IgD-negative memory B cell (primary cell): ENCODE measurements at regions not wholly inside any gene's neighbourhood (a gene's known extent, or its start where the extent isn't known, plus 50 kb on each side); places are given as distances from the start of the nearest gene placed in this dataset.

Source experiments
- H3K27ac Mint-ChIP-seq, 3 donors: one replicate each; pipeline ENCODE4 v1.8.0; 2020 to 2022; ENCODE audit warnings: mild to moderate bottlenecking in 3 of 3, mixed read lengths in 3 of 3, moderate library complexity in 1 of 3
- H3K27me3 Mint-ChIP-seq: one replicate; pipeline ENCODE4 v1.8.0; 2021; ENCODE audit warnings: mixed read lengths
- H3K36me3 Mint-ChIP-seq: one replicate; pipeline ENCODE4 v1.8.0; 2020; ENCODE audit warnings: mild to moderate bottlenecking, mixed read lengths
- H3K4me1 Mint-ChIP-seq, 3 donors: one replicate each; pipeline ENCODE4 v1.8.0; 2020 to 2022; ENCODE audit warnings: mixed read lengths in 3 of 3, mild to moderate bottlenecking in 1 of 3
- H3K4me3 Mint-ChIP-seq, 4 donors: one replicate each; pipeline ENCODE4 v1.8.0; 2020 to 2022; ENCODE audit warnings: mild to moderate bottlenecking in 4 of 4, mixed read lengths in 4 of 4, moderate library complexity in 3 of 4
- H3K9me3 Mint-ChIP-seq, 3 donors: one replicate each; pipeline ENCODE4 v1.8.0; 2020 to 2021; ENCODE audit warnings: mixed read lengths in 3 of 3, mild to moderate bottlenecking in 1 of 3

GRCh38 chr13:108156749-108157148 lies 58.6 kb downstream of the LIG4 start:
- no peaks in the 10 kb centered on the region for H3K27me3 Mint-ChIP-seq
- no peak overlapping the region for H3K4me3 Mint-ChIP-seq
- no peaks in the 10 kb centered on the region for H3K36me3 Mint-ChIP-seq
- H3K4me1 Mint-ChIP-seq, result peaks cover 0 to 3% (median 0%) of the 10 kb centered on the region in 3 donors
- H3K27ac Mint-ChIP-seq, result no peak overlapping the region
- H3K9me3 Mint-ChIP-seq, result peaks cover 0 to 2% (median 0%) of the 10 kb centered on the region in 3 donors

- H3K9me3 Mint-ChIP-seq, result peaks cover 0 to 5% (median 0%) of the 10 kb centered on the region in 3 donors
- H3K36me3 Mint-ChIP-seq, result no peaks in the 10 kb centered on the region
- H3K27me3 Mint-ChIP-seq, result no peaks in the 10 kb centered on the region
- H3K4me1 Mint-ChIP-seq, result peaks cover 0 to 3% (median 0%) of the 10 kb centered on the region in 3 donors
- H3K27ac Mint-ChIP-seq, result peak overlapping the region in 1 of 3 donors; percentile 67
- H3K4me3 Mint-ChIP-seq, result no peak overlapping the region
Measured at GRCh38 chr13:108155185-108156106, 59.9 kb downstream of the LIG4 start.

GRCh38 chr13:108154421-108154858 lies 60.9 kb downstream of the LIG4 start:
- Mint-ChIP-seq H3K4me3 (no peak overlapping the region), H3K27ac (peak overlapping the region in 1 of 3 donors; percentile 66), H3K4me1 (peaks cover 0 to 3% (median 0%) of the 10 kb centered on the region in 3 donors), H3K36me3 (no peaks in the 10 kb centered on the region), H3K9me3 (peaks cover 0 to 5% (median 0%) of the 10 kb centered on the region in 3 donors), H3K27me3 (no peaks in the 10 kb centered on the region)

DNA sequence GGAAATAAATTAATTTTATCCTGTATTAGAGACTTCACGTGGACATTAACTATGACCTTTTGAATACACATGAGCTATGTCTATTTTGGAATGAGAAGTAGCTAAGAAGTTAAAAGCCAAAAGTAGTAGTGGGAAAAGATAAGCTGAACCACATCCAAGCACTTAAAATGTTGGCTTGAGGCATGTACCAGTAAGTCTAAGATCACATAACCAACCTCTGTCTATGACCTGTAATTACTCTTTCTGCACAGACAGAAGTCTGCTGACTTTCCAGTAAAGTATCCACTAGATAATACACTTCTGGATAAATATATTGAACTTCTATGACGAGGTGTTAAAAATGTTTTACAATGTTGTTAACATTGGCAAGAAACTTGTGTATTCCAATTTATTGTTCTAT lies 68.7 kb downstream of the LIG4 start:
- no peak overlapping the region for H3K27ac Mint-ChIP-seq
- H3K9me3 Mint-ChIP-seq, result peaks cover 0 to 8% (median 5%) of the 10 kb centered on the region in 3 donors
- H3K36me3 Mint-ChIP-seq, result no peaks in the 10 kb centered on the region
- H3K27me3 Mint-ChIP-seq, result peaks cover 1% of the 10 kb centered on the region
- H3K4me3 Mint-ChIP-seq, result no peak overlapping the region
- peaks cover 0 to 3% (median 0%) of the 10 kb centered on the region in 3 donors for H3K4me1 Mint-ChIP-seq

GRCh38 chr13:108142702-108143436 lies 72.5 kb downstream of the LIG4 start:
- H3K4me1 Mint-ChIP-seq, result peaks cover 0 to 3% (median 0%) of the 10 kb centered on the region in 3 donors
- no peak overlapping the region for H3K27ac Mint-ChIP-seq
- no peak overlapping the region for H3K4me3 Mint-ChIP-seq
- no peaks in the 10 kb centered on the region for H3K36me3 Mint-ChIP-seq
- no peaks in the 10 kb centered on the region for H3K27me3 Mint-ChIP-seq
- H3K9me3 Mint-ChIP-seq, result peaks cover 0 to 5% (median under 1%) of the 10 kb centered on the region in 3 donors

DNA sequence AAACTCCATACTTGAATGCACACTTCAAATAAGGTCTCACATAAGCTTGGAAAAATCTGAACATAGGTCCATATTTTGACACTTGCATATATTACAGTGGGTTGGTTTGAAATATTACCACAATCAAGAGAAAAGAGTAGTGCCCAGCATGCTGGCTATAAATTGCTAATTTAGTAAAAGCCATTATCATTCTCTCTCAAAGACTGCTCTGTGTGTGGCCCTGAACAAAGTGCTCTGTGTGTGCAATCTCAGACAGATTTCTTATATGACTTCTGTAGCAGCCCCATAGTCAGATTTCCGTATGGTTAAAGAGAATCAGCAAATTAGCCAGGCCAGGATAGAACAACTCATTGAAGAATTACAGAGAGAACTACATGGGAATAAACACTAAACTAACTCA lies 78.2 kb downstream of the LIG4 start:
- Mint-ChIP-seq H3K27ac (no peak overlapping the region), H3K27me3 (no peaks in the 10 kb centered on the region), H3K9me3 (peaks cover 0 to 2% (median 0%) of the 10 kb centered on the region in 3 donors), H3K4me1 (no peaks in the 10 kb centered on the region), H3K36me3 (no peaks in the 10 kb centered on the region), H3K4me3 (no peak overlapping the region)

DNA sequence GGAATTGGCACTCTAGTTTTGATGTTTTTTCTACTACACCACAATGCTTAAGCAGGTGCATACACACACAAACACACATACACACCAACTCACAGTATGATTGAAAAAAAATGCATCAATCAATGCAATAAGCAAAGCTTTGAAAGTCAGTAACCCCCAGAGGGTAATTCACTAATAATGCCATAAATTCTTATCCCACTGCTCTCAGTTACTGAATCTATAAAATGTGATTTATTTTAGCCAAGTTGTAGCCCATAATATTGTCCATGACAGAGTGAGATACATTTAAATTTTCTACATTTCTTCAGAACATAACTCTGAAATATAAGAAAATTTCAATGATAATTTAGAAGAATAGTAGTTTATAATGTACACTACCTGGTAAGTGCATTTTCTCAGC lies 87.9 kb downstream of the LIG4 start:
- H3K4me1 Mint-ChIP-seq, result peaks cover 0 to 2% (median 0%) of the 10 kb centered on the region in 3 donors
- no peak overlapping the region for H3K4me3 Mint-ChIP-seq
- H3K27ac Mint-ChIP-seq, result no peak overlapping the region
- no peaks in the 10 kb centered on the region for H3K9me3 Mint-ChIP-seq
- H3K27me3 Mint-ChIP-seq, result no peaks in the 10 kb centered on the region
- no peaks in the 10 kb centered on the region for H3K36me3 Mint-ChIP-seq

- no peaks in the 10 kb centered on the region for H3K27me3 Mint-ChIP-seq
- peaks cover 0 to 2% (median 2%) of the 10 kb centered on the region in 3 donors for H3K4me1 Mint-ChIP-seq
Measured at GRCh38 chr13:108126056-108126455, 89.3 kb downstream of the LIG4 start.

GRCh38 chr13:108121406-108121805 lies 93.9 kb downstream of the LIG4 start:
- no peak overlapping the region for H3K4me3 Mint-ChIP-seq
- H3K27ac Mint-ChIP-seq, result no peak overlapping the region
- H3K9me3 Mint-ChIP-seq, result no peaks in the 10 kb centered on the region
- peaks cover 3% of the 10 kb centered on the region for H3K27me3 Mint-ChIP-seq
- H3K4me1 Mint-ChIP-seq, result peaks cover 0 to 6% (median 5%) of the 10 kb centered on the region in 3 donors
- no peaks in the 10 kb centered on the region for H3K36me3 Mint-ChIP-seq

More at GRCh38 chr13:108126056-108126455, 89.3 kb downstream of the LIG4 start:
- H3K4me3 Mint-ChIP-seq, result no peak overlapping the region
- H3K27ac Mint-ChIP-seq, result no peak overlapping the region
- H3K36me3 Mint-ChIP-seq, result no peaks in the 10 kb centered on the region
- H3K9me3 Mint-ChIP-seq, result no peaks in the 10 kb centered on the region

DNA sequence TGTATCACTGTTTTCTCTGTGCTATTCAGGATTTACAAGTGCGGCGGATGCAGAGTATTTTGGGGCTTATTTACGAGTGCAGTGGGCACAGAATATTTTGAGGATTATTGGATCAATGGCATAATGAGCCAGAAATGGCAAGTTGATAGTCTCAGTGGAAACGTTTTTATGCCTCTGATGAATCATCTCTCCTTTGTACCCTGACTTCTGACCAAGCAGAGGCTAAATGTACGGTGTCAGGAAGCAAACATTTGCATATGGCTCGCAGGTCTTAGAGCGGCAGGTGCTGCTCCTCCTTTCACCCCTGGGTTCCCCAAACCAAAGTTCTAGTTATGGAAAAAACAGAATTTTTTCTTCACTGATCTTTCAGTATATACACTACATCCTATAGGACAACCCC lies 94.5 kb downstream of the LIG4 start:
- Mint-ChIP-seq H3K4me1 (peaks cover 0 to 6% (median 5%) of the 10 kb centered on the region in 3 donors), H3K27ac (no peak overlapping the region), H3K36me3 (no peaks in the 10 kb centered on the region), H3K4me3 (no peak overlapping the region), H3K27me3 (peaks cover 3% of the 10 kb centered on the region), H3K9me3 (no peaks in the 10 kb centered on the region)

DNA sequence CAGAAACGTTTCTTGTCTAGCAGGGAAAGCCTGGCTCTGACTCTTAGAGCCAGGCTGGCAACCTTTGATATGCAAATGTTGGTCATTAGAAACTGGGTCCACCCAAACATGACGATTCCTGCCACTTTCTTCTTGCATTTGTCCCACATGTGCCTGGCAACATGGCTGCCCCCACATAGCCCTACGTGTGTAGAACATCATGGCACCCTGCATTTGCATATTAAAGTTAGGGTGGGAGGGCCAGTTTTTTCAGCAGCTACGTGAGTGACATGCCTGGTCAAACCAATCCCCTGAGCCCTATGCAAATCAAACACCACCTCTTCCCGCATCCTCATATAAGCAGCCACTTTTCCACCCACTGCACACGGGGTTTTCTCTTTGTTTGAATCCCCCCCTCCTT lies 95.0 kb downstream of the LIG4 start:
- peaks cover 3% of the 10 kb centered on the region for H3K27me3 Mint-ChIP-seq
- H3K9me3 Mint-ChIP-seq, result peaks cover 0 to under 1% (median 0%) of the 10 kb centered on the region in 3 donors
- no peaks in the 10 kb centered on the region for H3K36me3 Mint-ChIP-seq
- H3K4me1 Mint-ChIP-seq, result peaks cover 0 to 6% (median 5%) of the 10 kb centered on the region in 3 donors
- no peak overlapping the region for H3K27ac Mint-ChIP-seq
- H3K4me3 Mint-ChIP-seq, result no peak overlapping the region

- peaks cover 0 to 3% (median 0%) of the 10 kb centered on the region in 3 donors for H3K4me1 Mint-ChIP-seq
- H3K27me3 Mint-ChIP-seq, result peaks cover 3% of the 10 kb centered on the region
Measured at GRCh38 chr13:108115738-108116137, 99.6 kb downstream of the LIG4 start.

DNA sequence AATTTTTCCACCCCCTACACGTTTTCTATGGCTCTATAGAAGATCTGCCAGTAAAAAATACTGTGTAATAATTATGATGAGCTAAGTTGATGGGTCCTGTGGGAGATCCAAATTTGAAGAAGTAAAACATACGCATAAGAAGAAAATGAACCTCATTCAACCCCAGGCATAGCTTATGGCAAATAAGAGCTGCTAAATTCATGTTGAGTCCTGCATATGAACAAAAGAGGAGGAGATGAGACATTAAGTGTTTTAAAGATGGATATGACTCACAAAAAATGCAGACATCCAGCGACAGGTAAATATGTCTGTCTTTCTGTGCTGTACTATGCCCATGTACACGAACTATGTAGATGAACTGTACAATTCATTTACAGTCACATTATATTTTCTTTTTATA lies 101.9 kb downstream of the LIG4 start:
- Mint-ChIP-seq H3K4me3 (no peak overlapping the region), H3K4me1 (no peaks in the 10 kb centered on the region), H3K27ac (no peak overlapping the region), H3K9me3 (peaks cover 2 to 12% (median 3%) of the 10 kb centered on the region in 3 donors), H3K36me3 (peaks cover 2% of the 10 kb centered on the region), H3K27me3 (no peaks in the 10 kb centered on the region)

More at GRCh38 chr13:108115738-108116137, 99.6 kb downstream of the LIG4 start:
- no peak overlapping the region for H3K27ac Mint-ChIP-seq
- H3K9me3 Mint-ChIP-seq, result peaks cover 2 to 12% (median 3%) of the 10 kb centered on the region in 3 donors
- H3K4me3 Mint-ChIP-seq, result no peak overlapping the region
- H3K36me3 Mint-ChIP-seq, result no peaks in the 10 kb centered on the region

- H3K27me3 Mint-ChIP-seq, result no peaks in the 10 kb centered on the region
- H3K9me3 Mint-ChIP-seq, result peaks cover 0 to 7% (median 5%) of the 10 kb centered on the region in 3 donors
- H3K36me3 Mint-ChIP-seq, result peaks cover 2% of the 10 kb centered on the region
- H3K27ac Mint-ChIP-seq, result no peak overlapping the region
- peaks cover 0 to 2% (median 0%) of the 10 kb centered on the region in 3 donors for H3K4me1 Mint-ChIP-seq
- H3K4me3 Mint-ChIP-seq, result no peak overlapping the region
Measured at GRCh38 chr13:108104736-108105135, 110.6 kb downstream of the LIG4 start.

GRCh38 chr13:108102771-108103170 lies 112.6 kb downstream of the LIG4 start:
- no peak overlapping the region for H3K4me3 Mint-ChIP-seq
- H3K27ac Mint-ChIP-seq, result no peak overlapping the region
- H3K9me3 Mint-ChIP-seq, result peaks cover 2 to 7% (median 5%) of the 10 kb centered on the region in 3 donors
- H3K4me1 Mint-ChIP-seq, result peaks cover 0 to 2% (median 0%) of the 10 kb centered on the region in 3 donors
- H3K36me3 Mint-ChIP-seq, result no peaks in the 10 kb centered on the region
- peaks cover 1% of the 10 kb centered on the region for H3K27me3 Mint-ChIP-seq
